GM12865 (cell line): ENCODE measurements at regions not wholly inside any gene's neighbourhood (a gene's known extent, or its start where the extent isn't known, plus 50 kb on each side); places are given as distances from the start of the nearest gene placed in this dataset.
A peak's percentile ranks its signal among the peaks of the same experiment; 100 is the strongest.

ENCODE experiments used
- DNase-seq: peaks from one replicate; pipeline ENCODE4 v3.0.0; 2010; ENCODE audit warnings: low read depth
- H3K4me3 ChIP-seq: 2 replicates; pipeline ENCODE4 v1.5.1; 2011; ENCODE audit warnings: mild to moderate bottlenecking, low read depth, low read length, control low read depth
- CTCF ChIP-seq: IDR thresholded peaks from 2 replicates; pipeline ENCODE4 v1.5.1; 2011; ENCODE audit warnings: low read length, control low read depth, low read depth, inconsistent platforms; ENCODE audit not compliant: insufficient read depth; ENCODE audit errors: missing control alignments

- no peak for TF ChIP-seq CTCF
- H3K4me3 ChIP-seq = no peak overlapping the region
- no peak for DNase-seq
These were observed 391.1 kb downstream of the TNS1 start for GRCh38 chr2:217611626-217612127.

DNA sequence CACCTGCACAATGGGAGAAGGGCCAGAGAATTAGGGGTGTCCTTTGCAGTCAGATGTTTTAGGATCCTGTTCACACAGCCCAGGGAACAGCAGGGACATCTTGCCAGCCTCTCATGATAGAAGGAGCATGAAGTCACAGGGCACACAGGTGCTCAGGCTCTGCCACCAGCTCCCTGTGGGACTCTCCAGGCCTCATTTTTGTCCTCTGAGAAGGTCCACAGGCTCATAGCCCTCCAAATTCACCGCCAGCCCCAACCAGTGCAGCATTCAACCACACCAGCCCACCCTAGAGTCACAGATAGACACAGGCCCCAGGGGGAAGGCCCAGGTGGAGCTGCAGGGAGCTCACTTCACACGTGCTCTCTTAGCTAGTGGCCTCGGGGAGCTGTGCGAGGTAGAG, 391.7 kb downstream of the TNS1 start:
- no peak for DNase-seq
- no peak overlapping the region for H3K4me3 ChIP-seq
- no peak for TF ChIP-seq CTCF

DNA sequence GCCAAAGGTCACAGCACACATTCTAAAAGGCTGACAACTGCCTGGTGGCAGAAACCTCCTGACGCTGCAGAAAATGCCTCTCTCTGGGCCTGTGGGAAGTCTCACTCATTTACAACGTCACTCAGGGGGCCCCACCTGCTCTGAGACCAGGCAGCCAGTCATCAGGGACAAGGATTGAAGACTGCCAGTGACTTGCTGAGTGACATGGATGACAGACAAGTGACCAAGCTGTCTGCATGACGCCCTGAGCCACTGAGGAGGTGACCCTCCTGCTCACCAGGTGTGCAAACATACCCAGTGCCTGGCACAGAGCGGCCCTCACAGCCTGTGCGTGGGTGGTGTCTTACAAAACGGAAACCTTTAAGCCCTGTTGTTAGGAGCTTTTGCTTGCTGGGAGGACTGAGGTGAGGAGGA, 392.4 kb downstream of the TNS1 start:
- no peak for TF ChIP-seq CTCF
- H3K4me3 ChIP-seq = no peak overlapping the region
- peak; percentile 36 for DNase-seq

DNA sequence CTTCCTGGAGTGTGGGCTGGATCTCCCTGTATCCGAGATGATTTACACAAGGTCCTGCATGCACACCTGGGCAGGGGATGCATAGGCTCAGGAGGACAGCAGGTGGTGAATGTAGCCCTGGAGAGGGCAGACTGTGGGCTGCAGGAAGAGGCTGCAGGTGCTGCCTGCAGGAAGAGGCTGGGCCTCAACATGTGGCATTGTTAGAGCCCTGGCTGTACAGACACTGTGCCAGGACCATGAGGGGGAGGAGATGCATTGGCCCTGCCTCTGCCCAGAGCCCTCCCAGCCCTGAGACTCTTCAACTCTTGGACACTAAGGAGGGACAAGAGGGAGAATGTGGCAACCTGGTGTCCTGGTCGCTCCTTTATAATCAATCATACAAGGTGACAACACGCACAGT, 392.8 kb downstream of the TNS1 start:
- H3K4me3 ChIP-seq = no peak overlapping the region
- no peak for TF ChIP-seq CTCF
- no peak for DNase-seq

- no peak overlapping the region for H3K4me3 ChIP-seq
- no peak for DNase-seq
These were observed 396.5 kb downstream of the TNS1 start for GRCh38 chr2:217606296-217606695.

GRCh38 chr2:217604527-217605194, 398.1 kb downstream of the TNS1 start:
- TF ChIP-seq CTCF = no peak
- DNase-seq = no peak
- H3K4me3 ChIP-seq = no peak overlapping the region

More at GRCh38 chr2:217606296-217606695, 396.5 kb downstream of the TNS1 start:
- TF ChIP-seq CTCF = no peak

DNA sequence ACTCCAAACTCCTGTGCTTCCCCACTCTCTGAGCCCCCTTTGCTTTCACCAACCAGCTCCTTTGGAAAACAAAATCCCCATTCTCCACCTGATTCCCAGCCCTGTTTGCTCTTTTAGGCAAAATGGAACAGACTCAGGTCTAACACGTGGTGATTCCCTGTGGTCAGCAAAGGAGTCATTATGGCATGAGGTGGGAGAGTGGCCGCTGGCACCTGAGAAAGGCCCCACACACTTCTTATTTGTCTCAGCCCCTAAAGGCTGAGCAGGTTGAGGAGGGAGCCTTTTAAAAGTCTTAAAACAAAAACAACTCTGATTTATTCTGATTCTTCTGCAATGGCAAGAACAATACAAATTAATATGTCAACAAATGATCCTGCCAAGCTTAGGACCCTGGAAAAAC, 401.2 kb downstream of the TNS1 start:
- DNase-seq = no peak
- TF ChIP-seq CTCF = no peak

More for the DNA sequence above, 401.2 kb downstream of the TNS1 start:
- no peak overlapping the region for H3K4me3 ChIP-seq
